ENCODE measurements at regions not wholly inside any gene's neighbourhood (a gene's known extent, or its start where the extent isn't known, plus 50 kb on each side); places are given as distances from the start of the nearest gene placed in this dataset.
"Not testable (repeated sequence)": the region's sequence is repeated elsewhere in the genome, so short reads cannot be mapped to it uniquely, and the experiment has no call there.

DNA sequence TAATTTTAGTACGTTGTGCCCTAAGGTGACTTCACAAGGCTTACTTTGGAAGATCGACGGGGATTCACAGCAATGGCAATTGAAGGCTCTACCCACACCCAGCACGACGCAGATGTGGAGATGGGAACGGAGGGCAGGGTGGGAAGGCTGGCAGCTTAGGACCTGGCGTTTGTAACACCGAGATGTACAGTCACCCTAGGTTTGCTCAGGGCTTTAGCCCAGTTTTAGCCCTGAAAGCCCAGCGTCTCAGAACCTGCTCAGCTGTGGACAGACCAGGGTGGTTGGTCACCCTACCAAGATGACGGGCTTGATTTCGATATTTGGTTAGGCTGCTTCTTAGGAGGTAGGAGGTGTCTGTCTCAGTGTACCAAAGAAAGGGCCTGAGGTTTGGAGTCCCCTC lies 100.5 kb upstream of the MED13L start:
- no peak overlapping the region for H3K4me3 ChIP-seq
- DNase-seq = no peak

DNA sequence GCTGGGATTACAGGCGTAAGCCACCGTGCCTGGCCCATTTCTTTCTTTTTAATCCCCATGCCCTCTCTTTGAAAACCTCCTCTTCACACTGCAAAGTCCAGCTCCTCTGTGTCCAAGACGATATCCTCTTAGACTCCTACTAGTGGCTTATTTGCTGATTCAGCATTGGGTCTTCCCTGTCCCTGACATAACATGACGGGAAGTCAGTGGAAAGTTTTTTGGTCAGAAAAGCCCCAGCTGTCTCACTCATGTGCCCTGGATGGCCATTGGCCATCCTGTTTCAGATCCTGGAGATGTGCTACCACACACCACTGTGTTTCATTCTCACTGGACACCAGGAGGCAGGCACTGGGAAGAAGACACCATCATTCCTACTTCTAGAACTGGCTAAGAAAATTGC lies 102.6 kb upstream of the MED13L start:
- H3K36me3 ChIP-seq = no peaks in the 10 kb centered on the region
- no peaks in the 10 kb centered on the region for H3K9me3 ChIP-seq
- no peak overlapping the region for H3K4me3 ChIP-seq
- no peak for ATAC-seq (ENCODE audit: low FRiP score in 2 of 2)
- TF ChIP-seq POLR2AphosphoS5 (IDR thresholded peaks at IDR 0.05) (no peak), POLR2A (IDR thresholded peaks at IDR 0.05) (no peak), EP300 (IDR thresholded peaks at IDR 0.05) (no peak)
- peaks cover 9 to 21% (median 15%) of the 10 kb centered on the region in 4 donors for H3K4me1 ChIP-seq
- no peak for DNase-seq
- H3K27ac ChIP-seq = no peak overlapping the region
- no peaks in the 10 kb centered on the region for H3K27me3 ChIP-seq
- 84 to 88% methylated on average over 4 of the region's 4 CpGs for WGBS, 2 donors

More for the DNA sequence above, 100.5 kb upstream of the MED13L start:
- 92 to 93% methylated on average over 11 of the region's 11 CpGs for WGBS, 2 donors
- no peaks in the 10 kb centered on the region for H3K9me3 ChIP-seq
- no peaks in the 10 kb centered on the region for H3K36me3 ChIP-seq
- no peaks in the 10 kb centered on the region for H3K27me3 ChIP-seq
- ATAC-seq (ENCODE audit: low FRiP score in 2 of 2) = no peak
- no peak overlapping the region for H3K27ac ChIP-seq
- peaks cover 8 to 21% (median 11%) of the 10 kb centered on the region in 4 donors for H3K4me1 ChIP-seq
- TF ChIP-seq POLR2A (IDR thresholded peaks at IDR 0.05) (no peak), POLR2AphosphoS5 (IDR thresholded peaks at IDR 0.05) (no peak), EP300 (IDR thresholded peaks at IDR 0.05) (no peak)
- TF ChIP-seq, protein P1, sequence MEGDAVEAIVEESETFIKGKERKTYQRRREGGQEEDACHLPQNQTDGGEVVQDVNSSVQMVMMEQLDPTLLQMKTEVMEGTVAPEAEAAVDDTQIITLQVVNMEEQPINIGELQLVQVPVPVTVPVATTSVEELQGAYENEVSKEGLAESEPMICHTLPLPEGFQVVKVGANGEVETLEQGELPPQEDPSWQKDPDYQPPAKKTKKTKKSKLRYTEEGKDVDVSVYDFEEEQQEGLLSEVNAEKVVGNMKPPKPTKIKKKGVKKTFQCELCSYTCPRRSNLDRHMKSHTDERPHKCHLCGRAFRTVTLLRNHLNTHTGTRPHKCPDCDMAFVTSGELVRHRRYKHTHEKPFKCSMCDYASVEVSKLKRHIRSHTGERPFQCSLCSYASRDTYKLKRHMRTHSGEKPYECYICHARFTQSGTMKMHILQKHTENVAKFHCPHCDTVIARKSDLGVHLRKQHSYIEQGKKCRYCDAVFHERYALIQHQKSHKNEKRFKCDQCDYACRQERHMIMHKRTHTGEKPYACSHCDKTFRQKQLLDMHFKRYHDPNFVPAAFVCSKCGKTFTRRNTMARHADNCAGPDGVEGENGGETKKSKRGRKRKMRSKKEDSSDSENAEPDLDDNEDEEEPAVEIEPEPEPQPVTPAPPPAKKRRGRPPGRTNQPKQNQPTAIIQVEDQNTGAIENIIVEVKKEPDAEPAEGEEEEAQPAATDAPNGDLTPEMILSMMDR (IDR thresholded peaks at IDR 0.05) = no peak

DNA sequence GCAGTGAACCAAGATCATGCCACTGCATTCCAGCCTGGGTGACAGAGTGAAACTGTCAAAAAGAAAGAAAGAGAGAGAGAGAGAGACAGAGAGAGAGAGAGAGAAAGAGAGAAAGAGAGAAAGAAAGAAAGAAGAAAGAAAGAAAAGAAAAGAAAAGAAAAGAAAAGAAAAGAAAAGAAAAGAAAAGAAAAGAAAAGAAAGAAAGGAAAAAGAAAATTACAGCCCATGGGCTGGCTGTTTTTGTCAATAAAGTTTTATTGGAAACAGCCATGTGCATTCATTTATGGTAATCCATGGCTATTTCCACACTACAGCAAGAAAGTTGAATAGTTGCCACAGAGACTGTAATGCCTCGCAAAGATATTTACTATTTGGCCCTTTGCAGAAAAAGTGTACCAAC lies 103.2 kb upstream of the MED13L start:
- H3K36me3 ChIP-seq; H3K27me3 ChIP-seq; ATAC-seq (ENCODE audit: low FRiP score in 2 of 2); H3K27ac ChIP-seq; DNase-seq; H3K4me3 ChIP-seq; H3K9me3 ChIP-seq: not testable (repeated sequence)
- peaks cover 9 to 21% (median 15%) of the 10 kb centered on the region in 4 donors for H3K4me1 ChIP-seq
- 94 to 97% methylated on average over 1 of the region's 1 CpG for WGBS, 2 donors

DNA sequence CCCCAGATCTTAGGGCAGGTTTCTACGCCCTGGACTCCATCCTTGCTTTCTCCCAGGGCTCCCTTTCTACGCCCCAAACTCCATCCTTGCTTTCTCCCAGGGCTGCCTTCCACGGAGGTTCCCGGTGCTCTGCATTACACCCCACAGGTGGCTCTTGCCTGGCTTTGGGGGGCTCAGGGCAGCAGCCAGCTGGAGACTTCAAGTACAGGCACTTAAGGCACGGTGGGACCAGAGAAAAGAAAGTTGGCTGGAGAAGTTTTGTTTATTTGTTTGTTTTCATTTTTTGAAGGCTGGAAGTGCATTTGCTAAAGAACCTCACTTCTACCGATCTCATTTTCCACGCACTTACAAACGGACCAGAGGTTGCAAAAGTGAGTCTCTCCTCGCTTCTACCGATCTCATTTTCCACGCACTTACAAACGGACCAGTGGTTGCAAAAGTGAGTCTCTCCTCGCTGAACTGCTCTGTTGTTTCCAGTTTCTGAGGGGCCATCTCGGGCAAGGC lies 103.8 kb upstream of the MED13L start:
- 55 to 66% methylated on average over 14 of the region's 14 CpGs for WGBS, 2 donors
- Histone ChIP-seq H3K4me3 (no peak overlapping the region), H3K4me1 (peaks cover 9 to 21% (median 15%) of the 10 kb centered on the region in 4 donors), H3K36me3 (no peaks in the 10 kb centered on the region), H3K9me3 (no peaks in the 10 kb centered on the region), H3K27me3 (no peaks in the 10 kb centered on the region), H3K27ac (no peak overlapping the region)
- no peak for ATAC-seq (ENCODE audit: low FRiP score in 2 of 2)
- TF ChIP-seq, protein P1 (IDR thresholded peaks at IDR 0.05) = no peak
- TF ChIP-seq POLR2A (IDR thresholded peaks at IDR 0.05) (no peak), POLR2AphosphoS5 (IDR thresholded peaks at IDR 0.05) (no peak), EP300 (IDR thresholded peaks at IDR 0.05) (no peak)
- no peak for DNase-seq

DNA sequence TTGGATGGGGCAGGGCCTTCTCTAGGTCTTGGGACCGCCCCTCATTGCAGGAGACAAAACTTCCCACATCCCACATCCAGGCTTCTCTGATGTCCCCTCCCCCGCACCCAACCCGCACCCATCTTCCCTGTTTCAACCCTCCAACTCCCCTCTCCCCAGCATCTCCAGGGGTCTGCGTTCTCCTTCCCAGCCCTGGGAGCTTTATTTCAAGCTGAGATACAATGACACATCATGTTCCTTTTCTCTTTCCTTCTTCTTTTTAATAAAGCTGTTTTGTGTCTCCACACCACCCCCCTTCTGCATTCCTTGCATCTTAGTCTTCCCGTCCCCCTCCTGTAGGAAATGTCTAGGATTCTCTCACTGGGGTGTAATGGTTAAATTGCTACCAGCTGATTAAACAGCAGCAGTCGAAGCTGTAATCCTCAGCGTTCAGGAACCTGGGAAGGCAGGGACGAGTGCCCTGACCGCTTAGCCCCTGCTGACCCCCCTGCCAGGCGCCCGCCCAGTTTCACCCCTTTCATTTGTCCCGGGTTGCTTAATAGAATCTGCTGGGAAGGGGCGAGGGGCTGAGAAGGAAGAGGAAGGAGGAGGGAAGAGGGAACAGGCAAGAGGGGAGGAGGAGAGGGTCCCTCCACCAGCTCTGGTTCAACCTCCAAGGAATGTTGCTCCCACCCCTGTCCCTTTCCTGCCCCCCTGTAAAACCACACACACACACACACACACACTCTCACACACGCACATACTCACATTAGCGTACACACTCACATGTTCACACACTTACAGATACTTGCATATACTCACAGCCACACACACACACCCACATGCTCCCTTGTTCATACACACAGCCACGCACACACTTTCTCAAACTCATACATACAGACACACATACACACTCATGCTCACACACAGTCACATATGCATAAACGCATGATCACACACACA lies 104.5 kb upstream of the MED13L start:
- Histone ChIP-seq H3K4me3 (no peak overlapping the region), H3K9me3 (no peaks in the 10 kb centered on the region), H3K4me1 (peaks cover 9 to 18% (median 15%) of the 10 kb centered on the region in 4 donors), H3K36me3 (no peaks in the 10 kb centered on the region), H3K27me3 (no peaks in the 10 kb centered on the region), H3K27ac (no peak overlapping the region)
- 34 to 48% methylated on average over 17 of the region's 17 CpGs for WGBS, 2 donors
- peak in 1 of 2 donors; percentile 63 for ATAC-seq (ENCODE audit: low FRiP score in 2 of 2)
- TF ChIP-seq, protein P1 (IDR thresholded peaks at IDR 0.05) = no peak
- no peak for TF ChIP-seq EP300 (IDR thresholded peaks at IDR 0.05)
- TF ChIP-seq POLR2A (IDR thresholded peaks at IDR 0.05) = no peak
- peak in 1 of 2 donors; percentile 17 for TF ChIP-seq POLR2AphosphoS5 (IDR thresholded peaks at IDR 0.05)
- DNase-seq = no peak

All from upper lobe of left lung (tissue), 6 donors.